NCI-H69 (cell line): ENCODE measurements at regions not wholly inside any gene's neighbourhood (a gene's known extent, or its start where the extent isn't known, plus 50 kb on each side); places are given as distances from the start of the nearest gene placed in this dataset.
"Not testable (repeated sequence)": the region's sequence is repeated elsewhere in the genome, so short reads cannot be mapped to it uniquely, and the experiment has no call there.

Experiments used
- DNase-seq: peaks from one replicate; lab custom pipeline; 2025; lab: John Stamatoyannopoulos, UW

GRCh38 chr9:94033383-94033782, 50.9 kb upstream of the PTPDC1 start:
- no peak for DNase-seq

GRCh38 chr9:94031946-94032345, 52.3 kb upstream of the PTPDC1 start:
- no peak for DNase-seq

GRCh38 chr9:94031380-94031779, 52.9 kb upstream of the PTPDC1 start:
- DNase-seq, result no peak

- DNase-seq, result peak; percentile 93
These were observed 53.7 kb upstream of the PTPDC1 start for GRCh38 chr9:94030318-94031179.

- no peak for DNase-seq
These were observed 54.3 kb upstream of the PTPDC1 start for GRCh38 chr9:94029932-94030317.

GRCh38 chr9:94026816-94027215, 57.4 kb upstream of the PTPDC1 start:
- no peak for DNase-seq

- not testable (repeated sequence) for DNase-seq
These were observed 61.8 kb upstream of the PTPDC1 start for GRCh38 chr9:94022476-94022875.

GRCh38 chr9:94020836-94021235, 63.4 kb upstream of the PTPDC1 start:
- not testable (repeated sequence) for DNase-seq

- DNase-seq, result peak; percentile 73
These were observed 63.5 kb upstream of the BARX1 start for GRCh38 chr9:94018628-94019027.

- no peak for DNase-seq
These were observed 62.9 kb upstream of the BARX1 start for GRCh38 chr9:94017939-94018531.

GRCh38 chr9:94016744-94017143, 61.6 kb upstream of the BARX1 start:
- DNase-seq, result no peak

GRCh38 chr9:94014920-94015319, 59.8 kb upstream of the BARX1 start:
- peak; percentile 95 for DNase-seq

- peak; percentile 71 for DNase-seq
These were observed 59.0 kb upstream of the BARX1 start for GRCh38 chr9:94014066-94014654.

- peak; percentile 21 for DNase-seq
These were observed 55.9 kb upstream of the BARX1 start for GRCh38 chr9:94010980-94011533.

GRCh38 chr9:94005272-94005901, 50.2 kb upstream of the BARX1 start:
- DNase-seq, result no peak
